Bronchial epithelial cell (primary cell): ENCODE measurements at regions not wholly inside any gene's neighbourhood (a gene's known extent, or its start where the extent isn't known, plus 50 kb on each side); places are given as distances from the start of the nearest gene placed in this dataset.

ENCODE experiments used
- DNase-seq: peaks from one replicate; pipeline ENCODE4 v3.0.0-alpha.2; 2010; ENCODE audit warnings: low read depth
- FAIRE-seq: peaks from 2 replicates; lab custom pipeline; 2011; peaks lifted over from hg19 to GRCh38; lab: Jason Lieb, UNC
- H3K27me3 ChIP-seq: 2 replicates; pipeline ENCODE4 v1.5.1; 2011; ENCODE audit warnings: low read length; ENCODE audit not compliant: control insufficient read depth, insufficient read depth
- H3K36me3 ChIP-seq: 2 replicates; pipeline ENCODE4 v1.5.1; 2011; ENCODE audit warnings: low read length; ENCODE audit not compliant: control insufficient read depth, insufficient read depth
- H3K4me3 ChIP-seq: 2 replicates; pipeline ENCODE4 v1.5.1; 2011; ENCODE audit warnings: mild to moderate bottlenecking, low read depth, low read length, control low read depth
- TF ChIP-seq, protein P1 (sequence below): IDR thresholded peaks from 2 replicates; pipeline ENCODE4 v1.5.1; 2011; ENCODE audit warnings: mild to moderate bottlenecking, moderate library complexity, low read length, control low read depth, inconsistent platforms; ENCODE audit not compliant: insufficient read depth, severe bottlenecking

DNA sequence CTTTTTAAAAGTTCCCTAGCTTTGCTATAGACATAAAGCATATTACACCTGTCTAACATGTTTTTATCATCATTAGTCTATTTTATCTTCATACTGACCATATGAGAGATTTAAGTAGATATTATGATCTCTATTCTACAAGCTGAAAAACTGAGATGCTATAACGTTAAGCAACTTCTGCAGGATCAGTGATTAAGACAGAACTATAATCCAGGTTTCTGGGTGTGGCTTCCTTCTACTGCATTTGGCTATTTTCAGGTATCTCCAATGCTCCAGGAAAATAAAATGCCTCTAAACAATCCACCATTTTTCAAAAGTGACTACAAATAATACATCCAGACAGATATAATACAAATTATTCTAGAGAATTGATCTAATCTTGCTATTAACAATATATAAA is 53.4 kb downstream of the RGS2 start:
- Histone ChIP-seq H3K36me3 (no peaks in the 10 kb centered on the region), H3K4me3 (no peak overlapping the region), H3K27me3 (no peaks in the 10 kb centered on the region)
- FAIRE-seq, result no peak
- DNase-seq, result no peak
- TF ChIP-seq, protein P1, sequence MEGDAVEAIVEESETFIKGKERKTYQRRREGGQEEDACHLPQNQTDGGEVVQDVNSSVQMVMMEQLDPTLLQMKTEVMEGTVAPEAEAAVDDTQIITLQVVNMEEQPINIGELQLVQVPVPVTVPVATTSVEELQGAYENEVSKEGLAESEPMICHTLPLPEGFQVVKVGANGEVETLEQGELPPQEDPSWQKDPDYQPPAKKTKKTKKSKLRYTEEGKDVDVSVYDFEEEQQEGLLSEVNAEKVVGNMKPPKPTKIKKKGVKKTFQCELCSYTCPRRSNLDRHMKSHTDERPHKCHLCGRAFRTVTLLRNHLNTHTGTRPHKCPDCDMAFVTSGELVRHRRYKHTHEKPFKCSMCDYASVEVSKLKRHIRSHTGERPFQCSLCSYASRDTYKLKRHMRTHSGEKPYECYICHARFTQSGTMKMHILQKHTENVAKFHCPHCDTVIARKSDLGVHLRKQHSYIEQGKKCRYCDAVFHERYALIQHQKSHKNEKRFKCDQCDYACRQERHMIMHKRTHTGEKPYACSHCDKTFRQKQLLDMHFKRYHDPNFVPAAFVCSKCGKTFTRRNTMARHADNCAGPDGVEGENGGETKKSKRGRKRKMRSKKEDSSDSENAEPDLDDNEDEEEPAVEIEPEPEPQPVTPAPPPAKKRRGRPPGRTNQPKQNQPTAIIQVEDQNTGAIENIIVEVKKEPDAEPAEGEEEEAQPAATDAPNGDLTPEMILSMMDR, result no peak

DNA sequence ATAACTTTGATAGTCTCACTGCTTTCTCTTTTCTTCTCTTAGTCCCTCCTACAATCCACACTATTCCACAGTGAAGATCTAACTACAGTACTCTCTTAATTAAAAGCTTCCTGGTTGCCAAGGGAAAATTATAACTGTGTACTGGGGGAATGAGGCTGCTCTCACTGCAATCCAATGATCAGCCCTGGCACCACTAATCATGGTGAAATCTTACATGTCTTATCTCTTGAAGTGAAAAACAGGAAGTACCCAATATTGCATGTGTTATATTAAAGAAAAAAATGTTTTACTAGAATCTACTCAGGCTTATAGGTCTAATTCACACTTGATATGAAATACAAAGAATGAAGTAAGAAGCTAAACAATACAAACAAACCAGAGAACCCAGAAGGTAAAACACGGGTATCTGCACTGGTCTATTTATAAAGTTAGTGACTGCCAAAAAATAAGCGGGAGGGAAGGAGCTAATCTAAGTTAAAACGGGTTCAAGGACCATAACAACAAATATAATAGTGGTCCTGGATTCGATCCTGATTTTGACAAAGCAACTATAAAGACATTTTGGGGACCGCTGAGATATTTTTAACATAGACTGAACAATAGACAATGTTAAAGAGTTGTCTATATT is 57.5 kb downstream of the RGS2 start:
- FAIRE-seq, result no peak
- TF ChIP-seq, protein P1, result no peak

DNA sequence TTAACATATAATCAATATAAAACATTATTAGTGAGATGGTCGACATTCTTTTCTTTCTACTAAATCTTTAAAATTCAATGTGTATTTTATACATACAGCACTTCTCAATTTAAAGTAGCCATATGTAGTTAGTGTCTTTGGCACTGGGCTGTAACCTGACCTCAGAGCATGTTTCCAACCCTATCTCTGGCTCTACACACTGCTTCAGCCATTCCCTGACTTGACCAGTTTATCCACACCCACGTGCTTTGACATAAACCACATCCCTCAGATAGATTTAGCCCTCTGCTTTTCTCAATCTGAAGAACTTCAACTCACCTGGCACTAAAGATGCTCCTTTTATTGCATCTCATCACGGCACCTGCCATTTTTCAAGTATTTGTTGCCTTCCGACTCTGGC is 58.3 kb downstream of the RGS2 start:
- FAIRE-seq (no peak), DNase-seq (no peak)
- TF ChIP-seq, protein P1, result no peak
- no peaks in the 10 kb centered on the region for H3K27me3 ChIP-seq
- H3K4me3 ChIP-seq, result no peak overlapping the region
- H3K36me3 ChIP-seq, result no peaks in the 10 kb centered on the region

More for the DNA sequence above, 57.5 kb downstream of the RGS2 start:
- no peak overlapping the region for H3K4me3 ChIP-seq
- H3K36me3 ChIP-seq, result no peaks in the 10 kb centered on the region
- H3K27me3 ChIP-seq, result no peaks in the 10 kb centered on the region
- DNase-seq, result no peak

DNA sequence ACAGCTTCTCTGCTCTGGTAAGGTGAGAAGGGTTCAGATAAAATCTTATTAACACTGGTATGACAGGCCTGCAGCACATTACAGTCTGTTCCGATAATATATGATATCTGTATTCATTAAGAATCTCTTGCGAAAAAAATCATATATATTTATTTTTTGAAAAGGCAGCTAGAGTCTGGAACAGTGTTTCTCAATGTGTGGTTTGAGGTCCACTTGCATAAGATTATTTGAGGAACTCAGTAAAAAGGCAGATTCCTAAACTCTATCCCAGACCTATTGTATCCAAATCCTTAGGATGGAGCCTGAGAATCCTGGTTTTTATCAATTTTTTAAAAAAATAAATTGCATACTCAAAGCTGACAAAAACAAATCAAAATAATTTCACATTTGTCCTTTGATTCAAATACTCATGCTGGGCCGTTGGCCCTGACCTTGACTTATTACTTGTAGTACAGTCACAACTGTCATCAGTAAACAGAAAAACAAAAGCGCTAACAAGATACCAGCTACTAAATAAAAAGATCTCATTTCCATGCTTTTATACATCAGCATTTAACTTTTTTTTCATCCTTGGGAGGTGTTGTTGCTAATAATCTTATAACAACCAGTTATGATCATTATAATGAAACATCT is 60.6 kb downstream of the RGS2 start:
- no peaks in the 10 kb centered on the region for H3K27me3 ChIP-seq
- no peak for FAIRE-seq
- TF ChIP-seq, protein P1, result no peak
- H3K4me3 ChIP-seq, result no peak overlapping the region
- H3K36me3 ChIP-seq, result no peaks in the 10 kb centered on the region
- no peak for DNase-seq

DNA sequence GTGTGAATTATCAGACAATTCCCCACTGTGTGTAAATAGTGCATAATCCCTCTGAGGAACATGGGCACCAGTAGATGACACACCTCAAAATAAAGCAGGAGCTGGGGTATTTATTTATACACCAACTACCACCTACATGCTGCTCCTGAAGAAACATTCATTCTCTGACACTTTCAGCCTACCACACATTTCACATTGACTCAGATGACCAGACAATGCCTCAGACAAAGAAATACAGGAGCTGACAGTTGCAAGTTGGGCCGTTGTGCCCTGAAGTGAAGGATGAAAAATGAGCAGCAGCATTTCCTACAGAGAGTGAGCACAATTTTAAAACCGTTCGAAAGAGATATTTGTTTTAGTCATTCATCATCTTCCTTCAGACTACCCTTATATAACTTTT is 63.2 kb downstream of the RGS2 start:
- no peak for FAIRE-seq
- no peak for DNase-seq
- H3K27me3 ChIP-seq, result no peaks in the 10 kb centered on the region
- no peaks in the 10 kb centered on the region for H3K36me3 ChIP-seq
- TF ChIP-seq, protein P1, result no peak
- no peak overlapping the region for H3K4me3 ChIP-seq
